ENCODE measurements at regions not wholly inside any gene's neighbourhood (a gene's known extent, or its start where the extent isn't known, plus 50 kb on each side); places are given as distances from the start of the nearest gene placed in this dataset.

DNA sequence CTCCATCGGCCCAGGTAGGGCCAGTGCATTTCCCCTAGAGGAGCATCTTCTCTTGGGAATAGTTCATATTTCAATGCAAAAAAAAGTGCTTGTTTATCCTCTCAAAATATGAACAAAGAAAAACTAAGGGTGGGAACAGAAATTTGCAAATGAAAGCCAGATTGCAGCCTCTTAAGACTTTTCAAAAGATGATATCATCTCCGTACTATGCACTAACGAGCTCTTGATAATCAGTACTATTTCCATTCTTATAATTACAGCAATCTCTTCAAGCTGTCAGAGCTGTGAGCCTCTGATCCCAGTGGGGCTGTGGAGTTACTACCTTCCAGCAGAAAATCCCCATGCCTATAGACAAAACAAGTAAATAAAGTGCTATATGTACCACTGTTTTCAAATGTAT is 77.1 kb downstream of the SOD2 start:
- Histone ChIP-seq H3K27ac (ENCODE audit: low read depth, low read length, poor library complexity, severe bottlenecking) (no peak overlapping the region), H3K4me3 (ENCODE audit: low read depth, low read length, poor library complexity, severe bottlenecking) (no peak overlapping the region), H3K4me2 (ENCODE audit: low read length) (no peak overlapping the region), H3F3A (ENCODE audit: insufficient read depth, low read length) (no peaks in the 10 kb centered on the region), H3K27me3 (ENCODE audit: insufficient read depth, low read length) (no peaks in the 10 kb centered on the region; the same call in 1 of the 2 replicates), H3K9ac (ENCODE audit: low read length) (no peak overlapping the region), H3K9me2 (ENCODE audit: low read depth, low read length) (no peaks in the 10 kb centered on the region), H3K36me3 (ENCODE audit: insufficient read depth, low read length) (no peaks in the 10 kb centered on the region; the same call in 1 of the 2 replicates), H4K20me1 (ENCODE audit: insufficient read depth, low read length) (no peaks in the 10 kb centered on the region), H3K9me3 (ENCODE audit: low read length) (no peaks in the 10 kb centered on the region), H2AFZ (ENCODE audit: low read length) (no peak overlapping the region), H3K4me1 (ENCODE audit: insufficient read depth, low read length, severe bottlenecking) (no peaks in the 10 kb centered on the region), H3K79me2 (ENCODE audit: insufficient read depth, low read length) (no peaks in the 10 kb centered on the region)
- TF ChIP-seq EZH2 (IDR thresholded peaks at IDR 0.05; ENCODE audit: borderline replicate concordance, low read length): no peak
- TF ChIP-seq, protein P1, sequence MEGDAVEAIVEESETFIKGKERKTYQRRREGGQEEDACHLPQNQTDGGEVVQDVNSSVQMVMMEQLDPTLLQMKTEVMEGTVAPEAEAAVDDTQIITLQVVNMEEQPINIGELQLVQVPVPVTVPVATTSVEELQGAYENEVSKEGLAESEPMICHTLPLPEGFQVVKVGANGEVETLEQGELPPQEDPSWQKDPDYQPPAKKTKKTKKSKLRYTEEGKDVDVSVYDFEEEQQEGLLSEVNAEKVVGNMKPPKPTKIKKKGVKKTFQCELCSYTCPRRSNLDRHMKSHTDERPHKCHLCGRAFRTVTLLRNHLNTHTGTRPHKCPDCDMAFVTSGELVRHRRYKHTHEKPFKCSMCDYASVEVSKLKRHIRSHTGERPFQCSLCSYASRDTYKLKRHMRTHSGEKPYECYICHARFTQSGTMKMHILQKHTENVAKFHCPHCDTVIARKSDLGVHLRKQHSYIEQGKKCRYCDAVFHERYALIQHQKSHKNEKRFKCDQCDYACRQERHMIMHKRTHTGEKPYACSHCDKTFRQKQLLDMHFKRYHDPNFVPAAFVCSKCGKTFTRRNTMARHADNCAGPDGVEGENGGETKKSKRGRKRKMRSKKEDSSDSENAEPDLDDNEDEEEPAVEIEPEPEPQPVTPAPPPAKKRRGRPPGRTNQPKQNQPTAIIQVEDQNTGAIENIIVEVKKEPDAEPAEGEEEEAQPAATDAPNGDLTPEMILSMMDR (IDR thresholded peaks at IDR 0.05; ENCODE audit: low read length): no peak

GRCh38 chr6:159610881-159611280 is 82.2 kb downstream of the SOD2 start:
- Histone ChIP-seq H3K4me3 (ENCODE audit: low read depth, low read length, poor library complexity, severe bottlenecking) (no peak overlapping the region), H4K20me1 (ENCODE audit: insufficient read depth, low read length) (no peaks in the 10 kb centered on the region), H3F3A (ENCODE audit: insufficient read depth, low read length) (no peaks in the 10 kb centered on the region), H2AFZ (ENCODE audit: low read length) (no peak overlapping the region), H3K27me3 (ENCODE audit: insufficient read depth, low read length) (no peaks in the 10 kb centered on the region), H3K27ac (ENCODE audit: low read depth, low read length, poor library complexity, severe bottlenecking) (no peak overlapping the region), H3K4me1 (ENCODE audit: insufficient read depth, low read length, severe bottlenecking) (no peaks in the 10 kb centered on the region), H3K9me3 (ENCODE audit: low read length) (no peaks in the 10 kb centered on the region), H3K36me3 (ENCODE audit: insufficient read depth, low read length) (no peaks in the 10 kb centered on the region; the same call in 1 of the 2 replicates), H3K9ac (ENCODE audit: low read length) (no peak overlapping the region), H3K4me2 (ENCODE audit: low read length) (no peak overlapping the region), H3K9me2 (ENCODE audit: low read depth, low read length) (no peaks in the 10 kb centered on the region), H3K79me2 (ENCODE audit: insufficient read depth, low read length) (no peaks in the 10 kb centered on the region)
- no peak for TF ChIP-seq EZH2 (IDR thresholded peaks at IDR 0.05; ENCODE audit: borderline replicate concordance, low read length)
- TF ChIP-seq, protein P1 (IDR thresholded peaks at IDR 0.05; ENCODE audit: low read length): no peak

DNA sequence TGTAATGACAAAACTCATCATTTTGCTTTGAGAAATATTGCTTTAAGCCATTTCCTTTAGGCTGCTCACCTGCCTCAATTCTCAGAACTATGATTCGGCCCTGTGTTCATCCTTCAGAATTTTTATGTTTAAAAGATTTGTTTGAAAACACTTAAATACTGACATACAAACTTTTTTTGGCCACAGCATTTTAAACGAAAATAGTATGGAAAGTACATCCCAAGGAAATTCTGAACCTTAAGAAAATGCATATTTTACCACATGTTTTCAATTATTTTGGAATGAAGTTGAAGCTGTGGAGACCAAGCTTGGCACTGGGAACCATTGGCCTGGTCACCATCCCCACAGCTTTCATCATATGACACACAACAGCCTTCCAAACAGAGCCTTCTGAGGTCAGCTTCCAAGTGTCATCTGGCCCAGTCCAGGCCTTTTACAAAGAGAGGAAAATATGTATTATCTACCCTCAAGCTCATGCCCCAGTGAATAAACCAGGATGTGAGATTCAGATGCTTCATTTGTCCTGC is 83.3 kb downstream of the SOD2 start:
- Histone ChIP-seq H3K9me3 (ENCODE audit: low read length) (no peaks in the 10 kb centered on the region), H2AFZ (ENCODE audit: low read length) (no peak overlapping the region), H3K4me3 (ENCODE audit: low read depth, low read length, poor library complexity, severe bottlenecking) (no peak overlapping the region), H3K9me2 (ENCODE audit: low read depth, low read length) (no peaks in the 10 kb centered on the region), H3F3A (ENCODE audit: insufficient read depth, low read length) (no peaks in the 10 kb centered on the region), H3K27ac (ENCODE audit: low read depth, low read length, poor library complexity, severe bottlenecking) (no peak overlapping the region), H3K4me1 (ENCODE audit: insufficient read depth, low read length, severe bottlenecking) (no peaks in the 10 kb centered on the region), H3K79me2 (ENCODE audit: insufficient read depth, low read length) (no peaks in the 10 kb centered on the region), H3K4me2 (ENCODE audit: low read length) (no peak overlapping the region), H4K20me1 (ENCODE audit: insufficient read depth, low read length) (no peaks in the 10 kb centered on the region), H3K27me3 (ENCODE audit: insufficient read depth, low read length) (no peaks in the 10 kb centered on the region), H3K9ac (ENCODE audit: low read length) (no peak overlapping the region), H3K36me3 (ENCODE audit: insufficient read depth, low read length) (no peaks in the 10 kb centered on the region)
- no peak for TF ChIP-seq EZH2 (IDR thresholded peaks at IDR 0.05; ENCODE audit: borderline replicate concordance, low read length)
- TF ChIP-seq, protein P1 (IDR thresholded peaks at IDR 0.05; ENCODE audit: low read length): no peak
